ENCODE measurements at regions not wholly inside any gene's neighbourhood (a gene's known extent, or its start where the extent isn't known, plus 50 kb on each side); places are given as distances from the start of the nearest gene placed in this dataset.
"Not testable (repeated sequence)": the region's sequence is repeated elsewhere in the genome, so short reads cannot be mapped to it uniquely, and the experiment has no call there.

GRCh38 chr18:4755848-4756247, 300.7 kb upstream of the DLGAP1 start:
- no peaks in the 10 kb centered on the region for H3K4me1 ChIP-seq (ENCODE audit: control insufficient read depth, insufficient read depth, low read length)
- no peak overlapping the region for H3K4me3 ChIP-seq (ENCODE audit: low read length)
- H3K9me3 Mint-ChIP-seq, result peaks cover 7 to 15% of the 10 kb centered on the region in 2 donors
- TF ChIP-seq CTCF (IDR thresholded peaks at IDR 0.05), result no peak
- 57% methylated on average over 4 of the region's 4 CpGs for WGBS (ENCODE audit: insufficient coverage)
- no peak overlapping the region for H3K27ac ChIP-seq (ENCODE audit: low read length)
- DNase-seq (no peak), ATAC-seq (no peak)
- intact Hi-C loops (cut with micrococcal nuclease), result no loop called here
- no peak overlapping the region for H3K4me3 Mint-ChIP-seq
- no peaks in the 10 kb centered on the region for H3K27me3 ChIP-seq (ENCODE audit: control insufficient read depth, insufficient read depth, low read length)
- H3K9me3 ChIP-seq (ENCODE audit: control insufficient read depth, insufficient read depth, low read length), result peaks cover 4% of the 10 kb centered on the region
- H3K4me1 Mint-ChIP-seq, result no peaks in the 10 kb centered on the region
- H3K27me3 Mint-ChIP-seq (ENCODE audit: low read depth in 2 of 2), result no peaks in the 10 kb centered on the region
- H3K36me3 ChIP-seq (ENCODE audit: control insufficient read depth, insufficient read depth, low read length), result no peaks in the 10 kb centered on the region
- peaks cover 6% of the 10 kb centered on the region for H3K36me3 Mint-ChIP-seq
- H3K27ac Mint-ChIP-seq, result no peak overlapping the region

GRCh38 chr18:4753151-4753550, 298.0 kb upstream of the DLGAP1 start:
- H3K27me3 ChIP-seq (ENCODE audit: control insufficient read depth, insufficient read depth, low read length); H3K36me3 Mint-ChIP-seq; DNase-seq; H3K4me3 Mint-ChIP-seq; H3K27me3 Mint-ChIP-seq (ENCODE audit: low read depth in 2 of 2); H3K36me3 ChIP-seq (ENCODE audit: control insufficient read depth, insufficient read depth, low read length); H3K27ac ChIP-seq (ENCODE audit: low read length); intact Hi-C loops (cut with micrococcal nuclease); H3K27ac Mint-ChIP-seq; H3K4me1 Mint-ChIP-seq; H3K4me3 ChIP-seq (ENCODE audit: low read length); H3K9me3 ChIP-seq (ENCODE audit: control insufficient read depth, insufficient read depth, low read length); H3K4me1 ChIP-seq (ENCODE audit: control insufficient read depth, insufficient read depth, low read length); ATAC-seq: not testable (repeated sequence)
- peaks cover 14 to 16% of the 10 kb centered on the region in 2 donors for H3K9me3 Mint-ChIP-seq
- WGBS (ENCODE audit: insufficient coverage), result 67% methylated on average over 6 of the region's 6 CpGs

GRCh38 chr18:4751523-4751922, 296.4 kb upstream of the DLGAP1 start:
- intact Hi-C loops (cut with micrococcal nuclease), result no loop called here
- H3K4me3 Mint-ChIP-seq, result no peak overlapping the region
- Histone ChIP-seq H3K9me3 (ENCODE audit: control insufficient read depth, insufficient read depth, low read length) (peaks cover 4% of the 10 kb centered on the region), H3K27ac (ENCODE audit: low read length) (no peak overlapping the region), H3K4me1 (ENCODE audit: control insufficient read depth, insufficient read depth, low read length) (no peaks in the 10 kb centered on the region), H3K36me3 (ENCODE audit: control insufficient read depth, insufficient read depth, low read length) (no peaks in the 10 kb centered on the region), H3K27me3 (ENCODE audit: control insufficient read depth, insufficient read depth, low read length) (no peaks in the 10 kb centered on the region), H3K4me3 (ENCODE audit: low read length) (no peak overlapping the region)
- H3K27me3 Mint-ChIP-seq (ENCODE audit: low read depth in 2 of 2), result no peaks in the 10 kb centered on the region
- ATAC-seq (no peak), DNase-seq (no peak)
- WGBS (ENCODE audit: insufficient coverage), result 96% methylated on average over 2 of the region's 3 CpGs
- H3K4me1 Mint-ChIP-seq, result no peaks in the 10 kb centered on the region
- peaks cover 6% of the 10 kb centered on the region for H3K36me3 Mint-ChIP-seq
- peaks cover 13% of the 10 kb centered on the region in 2 donors for H3K9me3 Mint-ChIP-seq
- TF ChIP-seq CTCF (IDR thresholded peaks at IDR 0.05), result no peak
- no peak overlapping the region for H3K27ac Mint-ChIP-seq

GRCh38 chr18:4750393-4751346, 295.6 kb upstream of the DLGAP1 start:
- Mint-ChIP-seq H3K36me3 (peaks cover 6% of the 10 kb centered on the region), H3K4me3 (no peak overlapping the region), H3K4me1 (no peaks in the 10 kb centered on the region), H3K27ac (no peak overlapping the region), H3K9me3 (peaks cover 11 to 13% of the 10 kb centered on the region in 2 donors), H3K27me3 (ENCODE audit: low read depth in 2 of 2) (no peaks in the 10 kb centered on the region)
- WGBS (ENCODE audit: insufficient coverage), result 80% methylated on average over 7 of the region's 8 CpGs
- intact Hi-C loops (cut with micrococcal nuclease), result no loop called here
- no peaks in the 10 kb centered on the region for H3K36me3 ChIP-seq (ENCODE audit: control insufficient read depth, insufficient read depth, low read length)
- H3K4me3 ChIP-seq (ENCODE audit: low read length), result no peak overlapping the region
- H3K27me3 ChIP-seq (ENCODE audit: control insufficient read depth, insufficient read depth, low read length), result no peaks in the 10 kb centered on the region
- no peaks in the 10 kb centered on the region for H3K4me1 ChIP-seq (ENCODE audit: control insufficient read depth, insufficient read depth, low read length)
- H3K9me3 ChIP-seq (ENCODE audit: control insufficient read depth, insufficient read depth, low read length), result peaks cover 4% of the 10 kb centered on the region
- DNase-seq (no peak), ATAC-seq (no peak)
- no peak overlapping the region for H3K27ac ChIP-seq (ENCODE audit: low read length)
- no peak for TF ChIP-seq CTCF (IDR thresholded peaks at IDR 0.05)

Measured in natural killer cell (primary cell).